SK-N-SH (cell line): ENCODE measurements at regions not wholly inside any gene's neighbourhood (a gene's known extent, or its start where the extent isn't known, plus 50 kb on each side); places are given as distances from the start of the nearest gene placed in this dataset.

ENCODE experiments used
- CHD2 ChIP-seq: fragments of 150-350 bp; IDR thresholded peaks from 2 replicates; pipeline ENCODE4 v1.6.1; 2018; ENCODE audit warnings: low read length; ENCODE audit not compliant: partially characterized antibody
- CTCF ChIP-seq: fragments of 200-600 bp; sonication (generic); IDR thresholded peaks from 2 replicates; pipeline ENCODE4 v1.6.1; 2017; ENCODE audit warnings: antibody characterized with exemption, mild to moderate bottlenecking, moderate library complexity
- EZH2phosphoT487 ChIP-seq: fragments of 200-600 bp; sonication (generic); IDR thresholded peaks from 2 replicates; pipeline ENCODE4 v1.6.1; 2017; ENCODE audit warnings: low read depth, mixed run types, mild to moderate bottlenecking, antibody characterized with exemption, moderate library complexity, borderline replicate concordance
- GABPA ChIP-seq: IDR thresholded peaks from 2 replicates; pipeline ENCODE4 v1.4.0; 2012; ENCODE audit warnings: low read depth, mild to moderate bottlenecking
- GATA2 ChIP-seq: sonication (generic); formaldehyde crosslinking; IDR thresholded peaks from 2 replicates; pipeline ENCODE4 v1.5.0; 2020; ENCODE audit warnings: mild to moderate bottlenecking, missing genetic modification reagents
- JUND ChIP-seq: IDR thresholded peaks from 2 replicates; pipeline ENCODE4 v1.4.0; 2012
- MAX ChIP-seq: IDR thresholded peaks from 2 replicates; pipeline ENCODE4 v1.4.0; 2012; ENCODE audit warnings: low read depth
- MXI1 ChIP-seq: IDR thresholded peaks from 2 replicates; pipeline ENCODE4 v1.6.1; 2012; ENCODE audit warnings: mild to moderate bottlenecking, low read depth, low read length, improper control_type of control experiment
- PBX3 ChIP-seq: IDR thresholded peaks from 2 replicates; pipeline ENCODE4; 2012
- POLR2AphosphoS5 ChIP-seq: IDR thresholded peaks from 2 replicates; pipeline ENCODE4 v1.6.1; 2012; ENCODE audit warnings: low read depth, low read length
- RAD21 ChIP-seq: IDR thresholded peaks from 2 replicates; pipeline ENCODE4 v1.6.1; 2012; ENCODE audit warnings: mild to moderate bottlenecking, low read length
- TEAD4 ChIP-seq: IDR thresholded peaks from 2 replicates; pipeline ENCODE4 v1.4.0; 2012; ENCODE audit warnings: mild to moderate bottlenecking, borderline replicate concordance; ENCODE audit not compliant: insufficient read depth
- USF2 ChIP-seq: fragments of 150-350 bp; IDR thresholded peaks from 2 replicates; pipeline ENCODE4 v1.6.1; 2017; ENCODE audit warnings: antibody characterized with exemption, low read length, low read depth, borderline replicate concordance

GRCh38 chr1:193574913-193575312, 388.5 kb upstream of the B3GALT2 start:
- TF ChIP-seq GABPA: no peak
- no peak for TF ChIP-seq POLR2AphosphoS5
- TF ChIP-seq CTCF: no peak
- TF ChIP-seq RAD21: no peak
- TF ChIP-seq EZH2phosphoT487: no peak
- TF ChIP-seq MXI1: no peak
- TF ChIP-seq GATA2 (CRISPR knock-in tag): no peak
- TF ChIP-seq MAX: no peak
- TF ChIP-seq JUND: no peak
- TF ChIP-seq CHD2: no peak
- TF ChIP-seq USF2: no peak
- TF ChIP-seq TEAD4: no peak
- TF ChIP-seq PBX3: no peak
